Osteoblast (primary cell): ENCODE measurements at regions not wholly inside any gene's neighbourhood (a gene's known extent, or its start where the extent isn't known, plus 50 kb on each side); places are given as distances from the start of the nearest gene placed in this dataset.
A peak's percentile ranks its signal among the peaks of the same experiment; 100 is the strongest.

Source experiments
- DNase-seq: peaks from one replicate; pipeline ENCODE4 v3.0.0; 2011; ENCODE audit warnings: low spot score, mixed read lengths; ENCODE audit not compliant: insufficient read length; ENCODE audit errors: missing footprints
- H2AFZ ChIP-seq: 2 replicates; pipeline ENCODE4 v1.6.0; 2011; ENCODE audit warnings: mild to moderate bottlenecking, low read length
- H3K27ac ChIP-seq: 2 replicates; pipeline ENCODE4 v1.5.1; 2011; ENCODE audit warnings: mild to moderate bottlenecking, low read depth, low read length, moderate library complexity
- H3K27me3 ChIP-seq: 2 replicates; pipeline ENCODE4 v1.6.0; 2012; ENCODE audit warnings: mild to moderate bottlenecking, control low read depth, inconsistent platforms, low read length, moderate library complexity; ENCODE audit not compliant: insufficient read depth
- H3K36me3 ChIP-seq: 2 replicates; pipeline ENCODE4 v1.5.1; 2011; ENCODE audit warnings: mild to moderate bottlenecking, low read length, control low read depth, moderate library complexity; ENCODE audit not compliant: insufficient read depth
- H3K4me1 ChIP-seq: 2 replicates; pipeline ENCODE4 v1.5.1; 2011; ENCODE audit warnings: mild to moderate bottlenecking, low read length, control low read depth, moderate library complexity; ENCODE audit not compliant: insufficient read depth
- H3K4me2 ChIP-seq: 2 replicates; pipeline ENCODE4 v1.6.0; 2011; ENCODE audit warnings: mild to moderate bottlenecking, low read length; ENCODE audit not compliant: insufficient read depth
- H3K4me3 ChIP-seq: fragments of 200-600 bp; sonication (generic); 3 replicates; pipeline ENCODE4 v1.5.1; 2012; ENCODE audit warnings: mild to moderate bottlenecking, low read length, inconsistent platforms; ENCODE audit not compliant: insufficient read depth
- H3K79me2 ChIP-seq: 2 replicates; pipeline ENCODE4 v1.6.0; 2012; ENCODE audit warnings: mild to moderate bottlenecking, low read length, control low read depth, inconsistent platforms; ENCODE audit not compliant: insufficient read depth
- H3K9me3 ChIP-seq: 2 replicates; pipeline ENCODE4 v1.5.1; 2011; ENCODE audit warnings: low read depth, low read length, control low read depth
- H4K20me1 ChIP-seq: 2 replicates; pipeline ENCODE4 v1.6.0; 2012; ENCODE audit warnings: mild to moderate bottlenecking, low read length, control low read depth; ENCODE audit not compliant: insufficient read depth
- TF ChIP-seq, protein P1 (sequence below): IDR thresholded peaks from 2 replicates; pipeline ENCODE4 v1.5.1; 2011; ENCODE audit warnings: mild to moderate bottlenecking, low read depth, low read length, moderate library complexity; ENCODE audit errors: extremely low read depth

DNA sequence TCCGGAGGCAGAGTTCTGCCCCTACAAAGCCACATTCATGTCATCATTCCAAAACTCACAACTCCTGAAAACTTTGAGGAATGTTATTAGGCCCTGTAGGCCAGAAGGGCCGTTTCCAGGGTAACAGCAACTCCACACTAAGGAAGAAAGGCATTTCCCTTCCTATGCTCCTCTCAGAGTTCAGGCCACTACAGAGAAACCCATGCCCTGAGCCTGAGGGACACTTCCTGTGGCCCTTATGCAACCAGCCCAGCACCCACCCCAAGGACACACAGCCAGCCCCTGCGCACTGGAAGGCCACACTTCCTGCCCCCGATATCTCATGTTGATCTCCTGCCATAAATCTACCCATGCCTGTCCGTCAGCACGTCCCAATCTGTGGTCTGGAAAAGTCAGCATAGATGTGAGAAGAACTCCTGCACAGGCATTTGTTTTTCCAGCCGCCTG, 289.3 kb downstream of the BCOR start:
- Histone ChIP-seq H4K20me1 (no peaks in the 10 kb centered on the region), H3K4me1 (peaks cover 23% of the 10 kb centered on the region), H3K79me2 (no peaks in the 10 kb centered on the region), H3K4me2 (peak overlapping the region; percentile 54), H3K36me3 (no peaks in the 10 kb centered on the region), H3K4me3 (peak overlapping the region; percentile 17), H3K27ac (peak overlapping the region; percentile 92), H3K27me3 (no peaks in the 10 kb centered on the region), H2AFZ (no peak overlapping the region), H3K9me3 (no peaks in the 10 kb centered on the region)
- TF ChIP-seq, protein P1, sequence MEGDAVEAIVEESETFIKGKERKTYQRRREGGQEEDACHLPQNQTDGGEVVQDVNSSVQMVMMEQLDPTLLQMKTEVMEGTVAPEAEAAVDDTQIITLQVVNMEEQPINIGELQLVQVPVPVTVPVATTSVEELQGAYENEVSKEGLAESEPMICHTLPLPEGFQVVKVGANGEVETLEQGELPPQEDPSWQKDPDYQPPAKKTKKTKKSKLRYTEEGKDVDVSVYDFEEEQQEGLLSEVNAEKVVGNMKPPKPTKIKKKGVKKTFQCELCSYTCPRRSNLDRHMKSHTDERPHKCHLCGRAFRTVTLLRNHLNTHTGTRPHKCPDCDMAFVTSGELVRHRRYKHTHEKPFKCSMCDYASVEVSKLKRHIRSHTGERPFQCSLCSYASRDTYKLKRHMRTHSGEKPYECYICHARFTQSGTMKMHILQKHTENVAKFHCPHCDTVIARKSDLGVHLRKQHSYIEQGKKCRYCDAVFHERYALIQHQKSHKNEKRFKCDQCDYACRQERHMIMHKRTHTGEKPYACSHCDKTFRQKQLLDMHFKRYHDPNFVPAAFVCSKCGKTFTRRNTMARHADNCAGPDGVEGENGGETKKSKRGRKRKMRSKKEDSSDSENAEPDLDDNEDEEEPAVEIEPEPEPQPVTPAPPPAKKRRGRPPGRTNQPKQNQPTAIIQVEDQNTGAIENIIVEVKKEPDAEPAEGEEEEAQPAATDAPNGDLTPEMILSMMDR: no peak
- peak; percentile 83 for DNase-seq

DNA sequence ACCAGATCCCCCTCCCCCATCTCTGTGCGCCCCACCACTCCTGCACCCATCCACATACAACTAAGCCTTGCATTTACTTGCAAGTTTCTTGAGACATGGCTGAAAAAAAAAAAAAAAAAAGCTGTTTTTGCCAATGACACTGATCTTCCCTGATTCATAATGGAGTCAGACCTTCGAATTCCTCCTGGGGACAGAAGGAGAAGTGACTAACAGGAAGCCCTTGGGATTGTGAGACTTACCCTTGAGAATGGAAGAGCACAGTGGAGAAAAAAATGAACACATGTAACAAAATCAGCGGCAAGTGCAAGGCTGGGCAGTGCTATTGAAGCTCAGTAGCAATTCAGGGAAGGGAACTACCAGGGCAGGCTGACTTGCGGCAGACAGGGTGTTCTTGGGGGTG, 288.4 kb downstream of the BCOR start:
- no peaks in the 10 kb centered on the region for H3K36me3 ChIP-seq

GRCh38 chrX:39810901-39811300, 286.9 kb downstream of the BCOR start:
- H2AFZ ChIP-seq: no peak overlapping the region
- H3K36me3 ChIP-seq: no peaks in the 10 kb centered on the region
- no peaks in the 10 kb centered on the region for H3K27me3 ChIP-seq
- H3K4me1 ChIP-seq: peaks cover 28% of the 10 kb centered on the region
- H3K4me3 ChIP-seq: no peak overlapping the region
- H3K4me2 ChIP-seq: no peak overlapping the region
- TF ChIP-seq, protein P1: no peak
- no peak overlapping the region for H3K27ac ChIP-seq
- peak; percentile 26 for DNase-seq
- H3K9me3 ChIP-seq: no peaks in the 10 kb centered on the region
- no peaks in the 10 kb centered on the region for H3K79me2 ChIP-seq
- no peaks in the 10 kb centered on the region for H4K20me1 ChIP-seq

More for the DNA sequence above, 288.4 kb downstream of the BCOR start:
- Histone ChIP-seq H3K4me3 (no peak overlapping the region), H3K27ac (peak overlapping the region; percentile 92), H3K9me3 (no peaks in the 10 kb centered on the region), H2AFZ (no peak overlapping the region), H4K20me1 (no peaks in the 10 kb centered on the region), H3K79me2 (no peaks in the 10 kb centered on the region), H3K4me2 (no peak overlapping the region), H3K4me1 (peaks cover 27% of the 10 kb centered on the region), H3K27me3 (no peaks in the 10 kb centered on the region)
- peak; percentile 81 for DNase-seq
- TF ChIP-seq, protein P1: no peak

- H3K4me2 ChIP-seq: no peak overlapping the region
- H3K79me2 ChIP-seq: no peaks in the 10 kb centered on the region
- H3K4me1 ChIP-seq: peaks cover 28% of the 10 kb centered on the region
- peak; percentile 71 for DNase-seq
- no peak overlapping the region for H3K27ac ChIP-seq
- H3K36me3 ChIP-seq: no peaks in the 10 kb centered on the region
- H4K20me1 ChIP-seq: no peaks in the 10 kb centered on the region
- no peaks in the 10 kb centered on the region for H3K9me3 ChIP-seq
- no peak overlapping the region for H3K4me3 ChIP-seq
- TF ChIP-seq, protein P1: no peak
- H2AFZ ChIP-seq: no peak overlapping the region
- no peaks in the 10 kb centered on the region for H3K27me3 ChIP-seq
Measured at GRCh38 chrX:39811376-39811775, 286.4 kb downstream of the BCOR start.
